HUES6 (cell line): ENCODE measurements at regions not wholly inside any gene's neighbourhood (a gene's known extent, or its start where the extent isn't known, plus 50 kb on each side); places are given as distances from the start of the nearest gene placed in this dataset.

Experiments
- H3K27ac ChIP-seq: 2 replicates; pipeline ENCODE4 v1.7.0; 2013; ENCODE audit warnings: low read depth, mild to moderate bottlenecking, low read length, inconsistent platforms
- H3K27me3 ChIP-seq: 2 replicates; pipeline ENCODE4 v1.6.1; 2013; ENCODE audit warnings: low read length; ENCODE audit not compliant: control insufficient read depth, insufficient read depth
- H3K36me3 ChIP-seq: 2 replicates; pipeline ENCODE4 v1.6.1; 2013; ENCODE audit warnings: low read length; ENCODE audit not compliant: control insufficient read depth, insufficient read depth
- H3K4me1 ChIP-seq: 2 replicates; pipeline ENCODE4 v1.6.1; 2013; ENCODE audit warnings: low read length; ENCODE audit not compliant: control insufficient read depth, insufficient read depth
- H3K4me3 ChIP-seq: 2 replicates; pipeline ENCODE4 v1.5.1; 2013; ENCODE audit warnings: low read depth, low read length
- H3K9ac ChIP-seq: one replicate; pipeline ENCODE4 v1.6.1; 2013; ENCODE audit warnings: mild to moderate bottlenecking, low read length
- H3K9me3 ChIP-seq: 2 replicates; pipeline ENCODE4 v1.6.1; 2013; ENCODE audit warnings: low read depth, low read length; ENCODE audit not compliant: control insufficient read depth, insufficient read depth

DNA sequence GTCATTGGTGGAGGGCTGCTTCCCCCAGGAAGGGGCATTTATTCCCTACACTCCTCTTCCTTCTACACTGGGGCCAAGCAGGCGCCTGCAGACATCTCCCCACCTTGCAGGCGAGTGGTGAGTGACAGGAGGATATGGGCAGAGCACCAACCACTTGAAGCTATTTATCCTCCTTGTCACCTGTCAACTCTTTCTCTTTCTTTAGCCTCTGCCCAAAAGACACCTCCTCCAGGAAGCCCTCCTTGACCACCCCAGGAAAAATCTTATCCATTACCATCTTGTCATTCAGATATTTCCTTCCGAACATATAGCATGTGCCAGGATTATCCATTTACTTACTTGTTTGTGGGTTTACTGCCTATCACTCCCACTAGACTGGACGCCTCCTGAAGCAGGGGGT, 362.4 kb downstream of the MN1 start:
- Histone ChIP-seq H3K36me3 (no peaks in the 10 kb centered on the region), H3K9ac (no peak overlapping the region), H3K9me3 (no peaks in the 10 kb centered on the region), H3K4me1 (peaks cover 56% of the 10 kb centered on the region), H3K27ac (no peak overlapping the region), H3K4me3 (no peak overlapping the region), H3K27me3 (no peaks in the 10 kb centered on the region)

DNA sequence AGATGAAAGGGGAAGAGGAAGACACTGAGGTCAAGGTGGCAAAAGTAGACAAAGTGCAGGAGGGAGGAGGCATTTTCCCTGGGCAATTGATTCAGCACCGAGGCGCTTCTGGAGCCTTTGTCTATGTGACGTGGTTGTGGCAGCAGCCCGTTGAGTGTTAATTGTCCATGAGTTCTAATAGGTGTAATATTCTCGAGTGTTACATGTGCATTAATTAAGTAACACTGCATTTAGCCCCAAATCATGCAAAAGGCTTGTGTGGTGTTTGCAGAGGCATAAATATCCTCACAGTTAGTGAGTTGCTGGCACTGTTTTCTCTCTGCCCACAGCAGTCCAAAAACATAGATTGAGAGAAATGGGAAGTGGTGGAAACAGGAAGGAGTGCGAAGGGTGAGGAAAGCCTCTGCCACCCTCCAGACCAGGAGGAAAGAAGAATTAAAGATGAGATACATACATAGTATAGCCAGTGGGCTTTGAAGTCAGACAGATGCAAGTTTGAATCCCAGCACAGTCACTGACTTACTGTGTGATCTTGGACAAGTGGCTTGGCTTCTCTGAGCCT, 361.2 kb downstream of the MN1 start:
- H3K36me3 ChIP-seq: no peaks in the 10 kb centered on the region
- no peak overlapping the region for H3K4me3 ChIP-seq
- H3K27ac ChIP-seq: no peak overlapping the region
- peaks cover 51% of the 10 kb centered on the region for H3K4me1 ChIP-seq
- H3K9me3 ChIP-seq: no peaks in the 10 kb centered on the region
- H3K9ac ChIP-seq: no peak overlapping the region
- H3K27me3 ChIP-seq: no peaks in the 10 kb centered on the region

DNA sequence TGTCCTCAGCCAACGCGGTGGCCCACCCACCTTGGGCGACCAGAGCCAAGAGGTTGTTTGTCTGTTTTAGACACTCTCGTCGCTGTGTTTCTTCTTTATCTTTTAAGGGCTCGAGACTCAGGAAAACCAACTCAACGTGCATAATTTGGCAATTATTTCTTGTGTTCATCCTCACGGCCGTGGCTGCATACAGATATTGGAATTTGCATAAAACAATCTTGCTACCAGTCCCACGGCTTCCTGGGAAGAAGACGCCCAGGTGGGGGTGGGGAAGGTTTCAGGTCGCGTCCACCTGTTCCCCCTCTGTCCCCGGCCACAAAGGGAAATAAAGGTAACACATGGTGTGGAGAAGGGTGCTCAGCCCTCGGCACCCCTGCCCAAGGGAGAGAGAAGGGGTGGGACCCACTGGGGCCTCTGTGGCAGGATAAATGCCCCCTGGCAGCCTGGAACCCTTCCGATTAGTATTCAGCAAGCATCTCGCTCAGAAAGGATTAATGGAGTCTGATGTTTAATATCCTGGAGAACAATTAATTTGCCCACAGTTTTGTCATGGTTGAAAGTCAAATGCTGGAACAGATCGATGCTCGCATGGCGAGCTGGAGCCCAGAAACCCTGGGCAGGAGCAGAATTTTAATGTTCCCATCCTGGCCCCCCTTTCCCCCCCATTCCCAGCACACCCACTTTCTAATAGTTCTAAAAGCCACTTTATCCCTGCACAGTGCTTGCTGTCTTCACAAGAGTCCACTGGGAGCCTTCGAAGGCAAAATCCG, 359.7 kb downstream of the MN1 start:
- H3K4me1 ChIP-seq: peaks cover 37% of the 10 kb centered on the region
- no peaks in the 10 kb centered on the region for H3K36me3 ChIP-seq
- no peak overlapping the region for H3K27ac ChIP-seq
- H3K4me3 ChIP-seq: no peak overlapping the region
- H3K9me3 ChIP-seq: no peaks in the 10 kb centered on the region
- H3K9ac ChIP-seq: no peak overlapping the region
- no peaks in the 10 kb centered on the region for H3K27me3 ChIP-seq

DNA sequence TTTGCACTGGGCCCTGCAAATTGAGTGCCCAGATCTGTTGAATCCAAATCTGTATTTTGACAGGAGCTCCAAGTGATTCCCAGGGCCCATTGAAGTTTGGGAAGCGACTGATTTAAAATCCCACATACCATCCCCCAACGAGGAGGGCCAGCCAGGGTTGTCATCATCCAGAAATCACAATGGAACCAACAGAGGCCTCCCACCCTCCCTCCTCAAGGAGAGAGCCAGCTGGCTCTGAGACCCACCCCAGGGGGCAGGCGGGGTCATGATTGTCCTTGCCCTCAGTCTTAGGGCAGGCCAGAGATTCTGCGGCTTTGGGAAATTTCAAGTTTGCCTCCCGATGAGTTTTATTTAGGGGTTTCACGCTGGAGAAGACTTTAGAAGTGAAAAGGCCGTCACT, 358.2 kb downstream of the MN1 start:
- no peak overlapping the region for H3K27ac ChIP-seq
- H3K4me3 ChIP-seq: no peak overlapping the region
- no peaks in the 10 kb centered on the region for H3K36me3 ChIP-seq
- no peak overlapping the region for H3K9ac ChIP-seq
- no peaks in the 10 kb centered on the region for H3K27me3 ChIP-seq
- peaks cover 37% of the 10 kb centered on the region for H3K4me1 ChIP-seq
- no peaks in the 10 kb centered on the region for H3K9me3 ChIP-seq

DNA sequence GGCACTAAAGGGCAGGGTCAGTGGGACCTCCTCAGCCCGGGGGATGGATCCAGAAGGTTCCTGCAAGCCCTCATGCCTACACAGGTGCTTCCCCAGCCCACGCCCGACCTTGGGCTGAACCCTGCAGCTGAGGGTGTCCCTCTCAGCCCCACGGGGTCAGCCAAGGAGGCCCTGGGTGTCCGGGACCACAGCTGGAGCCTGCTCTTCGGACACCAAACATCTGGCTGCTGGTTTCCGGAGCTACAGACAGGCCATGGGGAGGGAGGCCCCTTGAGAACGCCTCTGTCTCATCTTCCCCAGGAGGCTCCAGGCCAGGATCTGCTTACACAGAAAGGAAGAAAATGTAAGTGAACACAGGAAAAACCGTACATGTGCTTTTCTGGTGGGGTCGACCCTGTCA, 355.7 kb downstream of the MN1 start:
- Histone ChIP-seq H3K27me3 (no peaks in the 10 kb centered on the region), H3K27ac (no peak overlapping the region), H3K9ac (no peak overlapping the region)

GRCh38 chr22:27447289-27447688, 354.3 kb downstream of the MN1 start:
- Histone ChIP-seq H3K9ac (no peak overlapping the region), H3K36me3 (no peaks in the 10 kb centered on the region), H3K4me3 (no peak overlapping the region), H3K4me1 (peaks cover 24% of the 10 kb centered on the region), H3K27me3 (no peaks in the 10 kb centered on the region), H3K27ac (no peak overlapping the region), H3K9me3 (no peaks in the 10 kb centered on the region; the same call in 1 of the 2 replicates)

More for the DNA sequence above, 355.7 kb downstream of the MN1 start:
- Histone ChIP-seq H3K4me1 (peaks cover 38% of the 10 kb centered on the region), H3K9me3 (no peaks in the 10 kb centered on the region; the same call in 1 of the 2 replicates), H3K4me3 (no peak overlapping the region), H3K36me3 (no peaks in the 10 kb centered on the region)

DNA sequence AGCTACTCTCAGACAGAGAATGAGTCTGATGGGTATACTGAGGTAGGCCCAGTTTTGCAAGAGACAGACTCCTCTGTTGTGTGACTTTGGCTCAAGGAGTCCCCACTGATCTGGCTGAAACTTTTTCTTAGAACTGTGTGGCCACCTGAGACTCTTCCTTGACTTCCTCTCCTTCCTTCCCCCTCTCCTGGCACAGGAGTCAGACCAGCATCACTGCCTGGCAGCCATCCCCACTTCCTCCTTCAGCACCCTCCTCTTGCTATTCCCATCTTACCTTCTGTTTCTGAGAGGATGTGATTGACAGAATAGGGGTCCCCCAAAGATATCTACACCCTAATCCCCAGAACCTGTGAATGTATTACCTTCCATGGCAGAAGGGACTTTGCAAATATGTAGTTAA, 351.1 kb downstream of the MN1 start:
- no peaks in the 10 kb centered on the region; the same call in 1 of the 2 replicates for H3K9me3 ChIP-seq
- no peaks in the 10 kb centered on the region for H3K27me3 ChIP-seq
- H3K4me3 ChIP-seq: no peak overlapping the region
- H3K27ac ChIP-seq: no peak overlapping the region
- H3K9ac ChIP-seq: no peak overlapping the region
- H3K36me3 ChIP-seq: no peaks in the 10 kb centered on the region
- peaks cover 24% of the 10 kb centered on the region for H3K4me1 ChIP-seq

DNA sequence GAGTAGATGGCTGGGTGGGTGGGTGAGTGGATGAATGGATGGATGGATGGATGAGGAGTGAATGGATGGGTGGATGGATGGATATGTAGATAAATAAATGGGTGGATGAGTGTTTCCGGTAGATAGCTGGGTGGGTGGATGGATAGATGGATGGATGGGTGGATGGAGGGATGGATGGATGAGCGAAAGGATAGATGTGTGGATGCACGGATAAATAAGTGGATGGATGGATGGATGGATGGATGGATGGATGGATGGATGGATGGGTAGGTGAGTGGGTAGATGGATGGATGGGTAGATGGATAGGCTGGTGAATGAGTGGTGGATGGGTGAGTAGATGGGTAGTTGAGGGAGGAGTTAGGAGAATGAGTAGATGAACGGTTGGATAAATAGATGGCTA, 349.3 kb downstream of the MN1 start:
- Histone ChIP-seq H3K9ac (no peak overlapping the region), H3K4me3 (no peak overlapping the region), H3K4me1 (peaks cover 25% of the 10 kb centered on the region), H3K9me3 (no peaks in the 10 kb centered on the region; the same call in 1 of the 2 replicates), H3K27ac (no peak overlapping the region), H3K36me3 (no peaks in the 10 kb centered on the region), H3K27me3 (no peaks in the 10 kb centered on the region)

DNA sequence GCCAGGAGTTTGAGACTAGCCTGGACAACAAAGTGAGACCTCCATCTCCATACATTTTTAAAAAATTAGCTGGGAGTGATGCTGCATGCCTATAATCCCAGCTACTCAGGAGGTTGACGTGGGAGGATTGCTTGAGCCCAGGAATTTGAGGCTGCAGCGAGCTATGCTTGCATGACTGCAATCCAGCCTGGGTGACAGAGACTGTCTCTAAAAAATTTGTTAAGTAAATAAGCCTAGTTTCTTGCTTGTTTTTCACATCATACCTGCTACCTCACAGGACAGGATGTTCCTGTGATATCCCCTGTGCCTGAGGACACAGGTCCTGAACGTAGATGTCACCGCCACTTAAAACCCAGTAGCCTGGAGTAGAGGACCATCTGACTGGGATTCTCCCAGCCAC, 348.6 kb downstream of the MN1 start:
- H3K4me3 ChIP-seq: no peak overlapping the region
- no peaks in the 10 kb centered on the region for H3K27me3 ChIP-seq
- H3K9ac ChIP-seq: no peak overlapping the region
- no peak overlapping the region for H3K27ac ChIP-seq
- H3K4me1 ChIP-seq: peaks cover 26% of the 10 kb centered on the region
- no peaks in the 10 kb centered on the region for H3K36me3 ChIP-seq
- H3K9me3 ChIP-seq: no peaks in the 10 kb centered on the region; the same call in 1 of the 2 replicates

DNA sequence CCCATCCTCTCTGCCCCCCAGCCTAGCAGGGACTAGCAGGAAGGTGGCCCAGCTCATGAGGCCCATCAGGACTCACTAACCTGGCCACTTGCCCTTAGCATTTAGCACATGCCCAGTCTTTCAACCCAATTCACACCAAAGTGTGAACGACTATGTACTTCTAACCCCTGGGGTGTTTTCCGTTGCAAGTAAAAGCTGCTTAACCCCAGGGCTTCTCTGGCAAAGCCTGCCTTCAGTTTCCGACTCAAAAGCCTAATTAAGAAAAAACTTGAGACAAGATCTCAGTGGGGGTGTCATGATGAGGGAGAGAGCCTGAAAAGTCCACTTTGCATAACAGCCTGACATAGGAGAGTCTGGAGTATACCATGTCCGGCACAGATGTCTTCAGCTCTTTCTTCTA, 347.8 kb downstream of the MN1 start:
- no peak overlapping the region for H3K9ac ChIP-seq
- H3K27me3 ChIP-seq: peaks cover 3% of the 10 kb centered on the region; the same call in 1 of the 2 replicates
- H3K27ac ChIP-seq: no peak overlapping the region

GRCh38 chr22:27454807-27455450, 346.6 kb downstream of the MN1 start:
- no peaks in the 10 kb centered on the region for H3K36me3 ChIP-seq
- H3K4me3 ChIP-seq: no peak overlapping the region
- H3K27ac ChIP-seq: no peak overlapping the region
- H3K4me1 ChIP-seq: peaks cover 22% of the 10 kb centered on the region; the same call in 1 of the 2 replicates
- H3K9ac ChIP-seq: no peak overlapping the region
- H3K27me3 ChIP-seq: peaks cover 12% of the 10 kb centered on the region; the same call in 1 of the 2 replicates
- H3K9me3 ChIP-seq: no peaks in the 10 kb centered on the region; the same call in 1 of the 2 replicates

More for the DNA sequence above, 347.8 kb downstream of the MN1 start:
- no peaks in the 10 kb centered on the region for H3K36me3 ChIP-seq
- no peak overlapping the region for H3K4me3 ChIP-seq
- H3K4me1 ChIP-seq: peaks cover 20% of the 10 kb centered on the region; the same call in 1 of the 2 replicates
- no peaks in the 10 kb centered on the region; the same call in 1 of the 2 replicates for H3K9me3 ChIP-seq
